ENCODE measurements at regions not wholly inside any gene's neighbourhood (a gene's known extent, or its start where the extent isn't known, plus 50 kb on each side); places are given as distances from the start of the nearest gene placed in this dataset.
"Not testable (repeated sequence)": the region's sequence is repeated elsewhere in the genome, so short reads cannot be mapped to it uniquely, and the experiment has no call there.

DNA sequence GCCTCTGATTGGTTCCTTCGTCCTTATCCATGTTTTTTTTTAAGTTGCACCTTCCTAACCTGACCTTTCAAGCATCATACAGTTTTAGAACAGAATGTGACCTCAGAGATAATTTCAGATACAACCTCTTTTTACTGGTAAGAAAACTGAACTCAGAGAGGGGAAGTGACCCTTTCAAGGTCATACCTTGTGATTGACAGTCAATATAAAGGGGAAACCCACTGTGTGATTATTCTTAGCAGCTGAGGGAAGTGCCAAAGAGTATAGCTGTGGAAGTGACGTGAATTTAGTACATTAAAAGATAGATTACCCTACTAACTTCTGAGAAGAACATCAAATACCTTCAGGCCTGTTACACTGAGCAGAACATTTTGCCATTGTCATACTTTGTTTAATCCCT lies 319.4 kb downstream of the NEK10 start:
- Mint-ChIP-seq H3K27me3 (no peaks in the 10 kb centered on the region), H3K4me1 (ENCODE audit: low read depth) (no peaks in the 10 kb centered on the region), H3K9me3 (peaks cover 27% of the 10 kb centered on the region), H3K36me3 (no peaks in the 10 kb centered on the region), H3K4me3 (no peak overlapping the region), H3K27ac (no peak overlapping the region)
- POLR2A ChIA-PET, result no interaction called here
- intact Hi-C loops (cut with micrococcal nuclease), result no loop called here
- CTCF ChIA-PET, result no interaction called here
- DNase-seq, result no peak

DNA sequence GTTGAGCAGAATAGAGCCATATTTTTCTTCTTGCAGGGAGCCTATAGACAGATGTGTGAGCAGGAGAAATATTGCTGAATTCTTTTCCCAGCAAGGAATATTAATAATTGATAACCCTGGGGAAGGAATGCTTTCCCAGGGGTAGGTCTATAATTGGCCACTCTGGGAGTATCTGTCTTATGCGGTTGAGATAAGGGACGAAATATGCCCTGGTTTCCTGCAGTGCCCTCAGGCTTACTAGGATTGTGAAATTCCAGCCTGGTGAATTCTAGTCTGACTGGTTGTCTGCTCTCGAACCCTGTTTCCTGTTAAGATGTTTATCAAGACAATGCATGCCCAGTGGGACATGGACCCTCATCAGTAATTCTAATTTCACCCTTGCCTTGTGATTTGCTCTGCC lies 317.7 kb downstream of the NEK10 start:
- DNase-seq; H3K36me3 Mint-ChIP-seq; H3K4me1 Mint-ChIP-seq (ENCODE audit: low read depth); intact Hi-C loops (cut with micrococcal nuclease); H3K4me3 Mint-ChIP-seq; H3K27ac Mint-ChIP-seq; H3K27me3 Mint-ChIP-seq; POLR2A ChIA-PET; CTCF ChIA-PET: not testable (repeated sequence)
- H3K9me3 Mint-ChIP-seq, result peaks cover 33% of the 10 kb centered on the region

- H3K4me1 Mint-ChIP-seq (ENCODE audit: low read depth), result no peaks in the 10 kb centered on the region
- H3K27me3 Mint-ChIP-seq, result peaks cover 4% of the 10 kb centered on the region
- intact Hi-C loops (cut with micrococcal nuclease), result no loop called here
- no peak overlapping the region for H3K4me3 Mint-ChIP-seq
- DNase-seq, result no peak
- ChIA-PET CTCF (no interaction called here), POLR2A (no interaction called here)
- H3K36me3 Mint-ChIP-seq, result no peaks in the 10 kb centered on the region
- H3K27ac Mint-ChIP-seq, result no peak overlapping the region
- peaks cover 28% of the 10 kb centered on the region for H3K9me3 Mint-ChIP-seq
Observed at GRCh38 chr3:27056326-27056725, 312.9 kb downstream of the NEK10 start.

GRCh38 chr3:27059489-27059888 lies 309.7 kb downstream of the NEK10 start:
- peaks cover 8% of the 10 kb centered on the region for H3K9me3 Mint-ChIP-seq
- no peaks in the 10 kb centered on the region for H3K4me1 Mint-ChIP-seq (ENCODE audit: low read depth)
- H3K4me3 Mint-ChIP-seq, result no peak overlapping the region
- no peak overlapping the region for H3K27ac Mint-ChIP-seq
- CTCF ChIA-PET, result no interaction called here
- no peak for DNase-seq
- no peaks in the 10 kb centered on the region for H3K36me3 Mint-ChIP-seq
- POLR2A ChIA-PET, result no interaction called here
- peaks cover 4% of the 10 kb centered on the region for H3K27me3 Mint-ChIP-seq
- intact Hi-C loops (cut with micrococcal nuclease), result no loop called here
